ENCODE measurements at regions not wholly inside any gene's neighbourhood (a gene's known extent, or its start where the extent isn't known, plus 50 kb on each side); places are given as distances from the start of the nearest gene placed in this dataset.

GRCh38 chr3:118292841-118293240 lies 741.8 kb downstream of the IGSF11 start:
- Histone ChIP-seq H3K4me1 (replicated peaks) (no peaks in the 10 kb centered on the region), H3K9me3 (no peaks in the 10 kb centered on the region), H3K27me3 (replicated peaks; ENCODE audit: insufficient read depth) (no peaks in the 10 kb centered on the region), H3K27ac (no peak overlapping the region), H3K36me3 (no peaks in the 10 kb centered on the region), H3K4me3 (no peak overlapping the region)
- TF ChIP-seq CTCF (IDR thresholded peaks at IDR 0.05) (no peak), POLR2AphosphoS5 (IDR thresholded peaks at IDR 0.05) (no peak), POLR2A (IDR thresholded peaks at IDR 0.05) (no peak)
- intact Hi-C loops (cut with DNase I), result no loop called here
- WGBS, result 93% methylated on average over 1 of the region's 1 CpG
- DNase-seq (ENCODE audit: low spot score), result no peak

- intact Hi-C loops (cut with DNase I), result no loop called here
- no peak for TF ChIP-seq CTCF (IDR thresholded peaks at IDR 0.05)
- no peak for TF ChIP-seq POLR2AphosphoS5 (IDR thresholded peaks at IDR 0.05)
- no peak for TF ChIP-seq POLR2A (IDR thresholded peaks at IDR 0.05)
- no peaks in the 10 kb centered on the region for H3K4me1 ChIP-seq (replicated peaks)
Measured at GRCh38 chr3:118298133-118298532, 736.5 kb downstream of the IGSF11 start.

GRCh38 chr3:118304557-118304956 lies 730.1 kb downstream of the IGSF11 start:
- WGBS, result 83% methylated on average over 1 of the region's 1 CpG
- TF ChIP-seq POLR2AphosphoS5 (IDR thresholded peaks at IDR 0.05) (no peak), CTCF (IDR thresholded peaks at IDR 0.05) (no peak)
- intact Hi-C loops (cut with DNase I), result no loop called here

More at GRCh38 chr3:118298133-118298532, 736.5 kb downstream of the IGSF11 start:
- Histone ChIP-seq H3K36me3 (no peaks in the 10 kb centered on the region), H3K9me3 (no peaks in the 10 kb centered on the region), H3K4me3 (no peak overlapping the region), H3K27ac (no peak overlapping the region), H3K27me3 (replicated peaks; ENCODE audit: insufficient read depth) (no peaks in the 10 kb centered on the region)
- DNase-seq (ENCODE audit: low spot score), result no peak

GRCh38 chr3:118332699-118333098 lies 701.9 kb downstream of the IGSF11 start:
- 94% methylated on average over 2 of the region's 2 CpGs for WGBS

More at GRCh38 chr3:118304557-118304956, 730.1 kb downstream of the IGSF11 start:
- Histone ChIP-seq H3K27me3 (replicated peaks; ENCODE audit: insufficient read depth) (no peaks in the 10 kb centered on the region), H3K36me3 (no peaks in the 10 kb centered on the region), H3K4me3 (no peak overlapping the region), H3K27ac (no peak overlapping the region), H3K9me3 (no peaks in the 10 kb centered on the region), H3K4me1 (replicated peaks) (no peaks in the 10 kb centered on the region)
- DNase-seq (ENCODE audit: low spot score), result no peak

More at GRCh38 chr3:118332699-118333098, 701.9 kb downstream of the IGSF11 start:
- Histone ChIP-seq H3K27ac (no peak overlapping the region), H3K9me3 (no peaks in the 10 kb centered on the region), H3K4me1 (replicated peaks) (no peaks in the 10 kb centered on the region), H3K4me3 (no peak overlapping the region), H3K36me3 (no peaks in the 10 kb centered on the region), H3K27me3 (replicated peaks; ENCODE audit: insufficient read depth) (no peaks in the 10 kb centered on the region)
- TF ChIP-seq POLR2AphosphoS5 (IDR thresholded peaks at IDR 0.05) (no peak), CTCF (IDR thresholded peaks at IDR 0.05) (no peak), POLR2A (IDR thresholded peaks at IDR 0.05) (no peak)
- intact Hi-C loops (cut with DNase I), result no loop called here
- DNase-seq (ENCODE audit: low spot score), result no peak

Data from prostate gland (tissue), 2 donors.